Epidermal melanocyte (primary cell): ENCODE measurements at regions not wholly inside any gene's neighbourhood (a gene's known extent, or its start where the extent isn't known, plus 50 kb on each side); places are given as distances from the start of the nearest gene placed in this dataset.
A peak's percentile ranks its signal among the peaks of the same experiment; 100 is the strongest.
"Not testable (repeated sequence)": the region's sequence is repeated elsewhere in the genome, so short reads cannot be mapped to it uniquely, and the experiment has no call there.

ENCODE experiments used
- DNase-seq: peaks from one replicate; pipeline ENCODE4 v3.0.0; 2011; ENCODE audit warnings: low spot score; ENCODE audit not compliant: insufficient read length

- no peak for DNase-seq
Observed at GRCh38 chr18:4549164-4549872, 94.2 kb upstream of the DLGAP1 start.

DNA sequence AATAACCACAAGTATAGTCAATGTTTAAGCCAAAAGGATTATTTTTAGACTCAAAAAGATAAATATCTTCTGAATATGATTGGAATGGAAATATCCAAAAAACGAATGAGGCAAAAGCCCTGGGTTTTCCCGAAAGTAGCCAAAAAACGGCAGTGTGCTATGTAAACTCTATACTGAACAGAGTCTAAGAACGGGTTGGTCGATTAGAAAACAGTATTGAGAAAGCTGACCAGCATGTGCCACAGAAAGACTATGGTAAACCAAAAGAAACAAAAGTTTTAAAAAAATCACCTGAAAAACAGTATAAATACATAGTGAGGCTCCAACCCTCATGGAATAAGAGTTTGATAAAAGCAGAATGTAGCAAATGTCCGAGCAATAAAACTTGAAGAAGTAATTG is 92.0 kb upstream of the DLGAP1 start:
- no peak for DNase-seq

GRCh38 chr18:4544142-4544541 is 89.0 kb upstream of the DLGAP1 start:
- peak; percentile 37 for DNase-seq

GRCh38 chr18:4543711-4544110 is 88.6 kb upstream of the DLGAP1 start:
- no peak for DNase-seq

DNA sequence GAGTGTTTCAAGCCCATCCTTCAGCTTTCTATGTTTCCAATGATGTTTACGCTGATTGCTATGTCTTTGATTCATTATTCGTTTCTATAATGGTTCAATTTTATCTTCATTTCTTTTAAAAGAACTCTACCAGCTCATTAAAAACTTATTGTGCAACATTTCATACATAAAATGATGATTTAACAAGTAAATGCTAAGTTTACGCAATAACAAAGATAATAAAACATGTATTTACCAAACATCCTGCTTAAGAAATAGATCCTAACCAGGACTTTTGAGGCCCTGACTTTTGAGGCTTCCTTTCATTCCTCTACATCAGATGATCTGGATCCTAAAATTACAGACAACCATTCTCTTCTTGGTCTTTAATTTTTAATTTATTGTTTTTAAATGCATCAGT is 86.5 kb upstream of the DLGAP1 start:
- no peak for DNase-seq

DNA sequence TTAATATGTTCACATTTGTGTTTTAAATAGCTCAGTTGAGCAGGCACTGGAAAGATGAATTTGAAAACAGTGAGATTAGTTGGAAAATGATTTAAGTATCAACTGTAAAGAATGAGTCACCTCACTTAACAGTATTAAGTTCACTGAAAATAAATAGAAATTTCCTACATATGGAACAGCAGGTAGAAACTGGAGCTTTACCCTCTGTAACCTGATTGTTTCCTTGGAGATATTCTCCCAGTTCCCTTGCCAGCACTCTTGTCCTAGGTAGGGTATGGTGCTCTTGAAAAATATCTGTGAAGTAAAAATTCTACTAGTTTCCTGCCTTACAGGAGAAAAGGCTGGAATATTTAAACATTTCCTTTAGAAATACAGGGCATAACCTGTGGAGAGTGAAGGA is 81.3 kb upstream of the DLGAP1 start:
- no peak for DNase-seq

- DNase-seq, result no peak
Observed at GRCh38 chr18:4528405-4528804, 73.3 kb upstream of the DLGAP1 start.

- not testable (repeated sequence) for DNase-seq
Observed at GRCh38 chr18:4527826-4528225, 72.7 kb upstream of the DLGAP1 start.

- no peak for DNase-seq
Observed at GRCh38 chr18:4524096-4524495, 69.0 kb upstream of the DLGAP1 start.

GRCh38 chr18:4511166-4511565 is 56.1 kb upstream of the DLGAP1 start:
- DNase-seq, result no peak

DNA sequence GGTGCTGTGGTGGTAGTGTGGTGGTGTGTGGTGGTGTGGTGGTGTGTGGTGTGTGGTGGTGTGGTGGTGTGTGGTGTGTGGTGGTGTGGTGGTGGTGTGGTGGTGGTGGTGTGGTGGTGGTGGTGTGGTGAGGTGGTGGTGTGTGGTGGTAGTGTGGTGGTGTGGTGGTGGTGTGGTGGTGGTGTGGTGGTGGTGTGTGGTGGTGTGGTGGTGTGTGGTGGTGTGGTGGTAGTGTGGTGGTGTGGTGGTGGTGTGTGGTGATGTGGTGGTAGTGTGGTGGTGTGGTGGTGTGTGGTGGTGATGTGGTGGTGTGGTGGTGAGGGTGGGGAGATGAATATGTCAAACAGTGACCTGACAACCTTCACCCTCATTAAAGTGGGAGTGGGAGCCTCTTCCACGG is 55.6 kb upstream of the DLGAP1 start:
- no peak for DNase-seq

GRCh38 chr18:4510160-4510559 is 55.1 kb upstream of the DLGAP1 start:
- no peak for DNase-seq
